GM18502 (cell line): ENCODE measurements at regions not wholly inside any gene's neighbourhood (a gene's known extent, or its start where the extent isn't known, plus 50 kb on each side); places are given as distances from the start of the nearest gene placed in this dataset.
"Not testable (repeated sequence)": the region's sequence is repeated elsewhere in the genome, so short reads cannot be mapped to it uniquely, and the experiment has no call there.

ENCODE experiments used
- ATAC-seq: cut with Tn5 transposase; IDR thresholded peaks from one replicate; pipeline ENCODE4 v1.9.1; 2021; ENCODE audit warnings: mild to moderate bottlenecking; ENCODE audit not compliant: unreplicated experiment, poor library complexity

DNA sequence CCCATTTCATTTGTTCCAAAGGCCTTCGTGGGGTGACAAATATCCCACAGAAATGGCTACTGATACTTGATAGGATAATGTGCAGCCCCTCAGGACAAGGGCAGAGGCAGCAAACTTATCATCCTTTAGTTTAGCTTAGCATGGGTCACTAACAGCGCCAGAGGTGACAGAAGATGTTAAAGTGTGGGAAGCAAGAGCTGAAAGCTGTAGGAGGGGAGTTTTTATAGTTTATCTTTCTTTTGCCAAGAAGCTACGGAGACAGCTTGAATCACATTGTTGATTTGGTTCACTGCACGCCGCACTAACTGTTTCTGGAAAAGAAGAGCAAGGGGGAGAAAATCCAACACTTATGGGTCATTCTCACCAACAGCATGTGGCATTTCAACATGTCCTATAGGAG is 773.9 kb upstream of the MMS22L start:
- no peak for ATAC-seq

DNA sequence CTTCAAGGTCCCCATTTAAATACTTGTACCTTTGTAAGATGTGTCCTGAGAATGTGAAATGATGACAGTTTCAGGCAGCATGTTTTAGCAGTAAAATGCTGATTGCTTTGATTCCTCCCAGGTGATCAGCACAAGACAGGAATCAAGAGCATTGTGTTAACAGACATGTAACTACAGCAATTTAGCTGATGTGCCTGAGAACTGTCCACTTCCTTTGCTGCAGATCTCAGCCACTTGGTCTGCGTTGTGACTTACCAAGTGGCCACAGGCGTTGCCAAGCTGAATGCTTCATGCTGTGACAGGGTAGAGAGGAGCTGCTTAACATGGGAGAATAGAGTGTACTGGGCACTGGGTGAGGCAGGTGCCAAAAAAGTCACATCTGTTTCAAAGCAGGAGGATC is 767.0 kb upstream of the POU3F2 start:
- ATAC-seq: no peak

DNA sequence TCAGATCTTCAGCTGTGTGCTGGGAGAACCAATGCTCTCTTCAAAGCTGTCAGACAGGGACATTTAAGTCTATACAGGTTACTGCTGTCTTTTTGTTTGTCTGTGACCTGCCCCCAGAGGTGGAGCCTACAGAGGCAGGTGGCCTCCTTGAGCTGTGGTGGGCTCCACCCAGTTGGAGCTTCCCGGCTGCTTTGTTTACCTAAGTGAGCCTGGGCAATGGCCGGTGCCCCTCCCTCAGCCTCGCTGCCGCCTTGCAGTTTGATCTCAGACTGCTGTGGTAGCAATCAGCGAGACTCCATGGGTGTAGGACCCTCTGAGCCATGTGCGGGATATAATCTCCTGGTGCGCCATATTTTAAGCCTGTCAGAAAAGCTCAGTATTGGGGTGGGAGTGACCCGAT is 745.8 kb upstream of the POU3F2 start:
- ATAC-seq: not testable (repeated sequence)

DNA sequence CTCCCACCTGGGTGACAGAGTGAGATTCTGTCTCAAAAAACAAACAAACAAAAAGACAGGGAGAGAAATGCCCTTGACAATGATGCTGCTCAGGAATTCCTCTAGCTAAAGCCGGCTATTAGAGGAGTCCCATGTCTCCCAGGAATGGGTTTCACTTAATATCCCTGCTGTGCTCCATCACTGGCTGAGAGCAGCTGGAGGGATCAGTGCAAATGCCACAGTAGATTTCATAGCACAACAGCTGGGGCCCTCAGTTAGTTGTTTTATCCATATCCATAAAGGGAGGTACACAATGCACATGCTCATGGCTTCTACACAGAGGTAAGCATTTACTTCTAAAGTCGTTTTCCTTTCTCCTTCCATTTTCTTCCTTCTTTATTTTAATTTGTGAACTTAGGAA is 742.0 kb upstream of the POU3F2 start:
- no peak for ATAC-seq

DNA sequence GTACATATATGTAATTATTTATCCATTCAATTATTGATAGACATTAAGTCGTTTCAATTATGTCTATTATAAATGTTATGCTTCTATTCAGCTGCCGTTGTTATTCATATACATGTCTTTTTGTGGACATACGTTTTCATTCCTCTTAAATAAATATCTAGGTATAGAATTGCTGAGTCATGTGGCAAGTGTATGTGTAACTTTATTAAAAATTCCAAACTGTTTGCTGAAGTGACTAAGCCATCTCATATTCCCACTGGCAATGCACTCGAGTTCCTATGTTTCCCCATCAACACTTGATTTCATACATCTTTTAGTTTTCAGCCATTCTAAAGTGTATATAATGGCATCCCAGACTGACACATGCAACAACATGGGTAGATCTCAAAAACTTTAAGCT is 739.7 kb upstream of the POU3F2 start:
- no peak for ATAC-seq

DNA sequence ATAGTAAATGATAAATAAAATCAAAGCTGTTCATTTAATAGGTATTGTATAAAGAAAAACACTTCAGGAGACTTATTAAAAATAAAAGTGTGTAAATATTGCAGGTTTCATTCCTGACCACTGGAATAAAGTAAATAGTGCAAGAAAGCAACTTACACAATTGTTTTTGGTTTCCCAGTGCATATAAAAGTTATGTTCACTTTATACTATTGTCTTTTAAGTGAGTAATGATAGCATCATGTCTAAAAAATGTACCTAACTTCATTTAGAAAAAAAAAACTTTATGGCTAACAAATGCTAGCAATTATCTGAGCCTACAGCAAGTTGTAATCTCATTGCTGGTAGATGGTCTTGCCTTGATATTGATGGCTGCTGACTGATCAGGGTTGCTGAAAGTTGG is 726.6 kb upstream of the POU3F2 start:
- ATAC-seq: no peak

DNA sequence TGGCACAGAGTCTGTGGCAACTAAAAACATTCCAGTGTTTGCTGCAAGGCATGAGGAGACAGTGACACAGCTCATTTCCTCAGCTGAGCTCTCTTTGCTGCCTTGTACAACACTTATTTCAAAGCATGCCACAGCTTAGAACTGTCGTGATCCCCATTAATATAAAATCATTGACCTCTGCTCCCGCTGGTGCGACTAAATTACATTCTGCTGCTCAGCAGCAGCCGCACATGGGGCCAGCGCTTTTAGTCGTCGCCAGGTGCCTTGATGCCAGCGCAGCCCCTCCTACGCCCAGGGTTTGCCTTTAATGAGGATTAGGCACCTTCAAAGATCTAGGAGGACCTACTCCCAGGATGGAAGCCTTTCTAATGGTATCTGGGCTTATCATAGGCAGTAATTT is 717.9 kb upstream of the POU3F2 start:
- ATAC-seq: no peak

DNA sequence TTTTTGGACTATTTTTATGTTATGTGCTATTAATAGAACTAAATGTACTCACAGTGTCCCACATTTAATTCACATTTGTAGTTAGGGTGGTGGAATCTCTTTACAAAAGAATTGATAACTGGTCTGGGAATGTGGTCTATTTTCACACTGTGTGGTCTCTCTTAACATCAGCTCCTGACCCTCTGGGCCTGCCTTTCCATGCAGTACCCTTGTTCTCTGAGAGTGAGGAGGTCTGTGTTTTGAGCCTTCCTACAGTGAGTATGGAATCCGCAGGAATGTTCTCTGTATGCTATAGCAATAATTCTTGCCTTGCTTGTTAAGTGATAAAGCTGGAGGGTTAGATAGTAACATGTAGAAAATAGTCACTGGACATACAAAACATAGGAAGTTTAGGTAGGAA is 717.3 kb upstream of the POU3F2 start:
- no peak for ATAC-seq

DNA sequence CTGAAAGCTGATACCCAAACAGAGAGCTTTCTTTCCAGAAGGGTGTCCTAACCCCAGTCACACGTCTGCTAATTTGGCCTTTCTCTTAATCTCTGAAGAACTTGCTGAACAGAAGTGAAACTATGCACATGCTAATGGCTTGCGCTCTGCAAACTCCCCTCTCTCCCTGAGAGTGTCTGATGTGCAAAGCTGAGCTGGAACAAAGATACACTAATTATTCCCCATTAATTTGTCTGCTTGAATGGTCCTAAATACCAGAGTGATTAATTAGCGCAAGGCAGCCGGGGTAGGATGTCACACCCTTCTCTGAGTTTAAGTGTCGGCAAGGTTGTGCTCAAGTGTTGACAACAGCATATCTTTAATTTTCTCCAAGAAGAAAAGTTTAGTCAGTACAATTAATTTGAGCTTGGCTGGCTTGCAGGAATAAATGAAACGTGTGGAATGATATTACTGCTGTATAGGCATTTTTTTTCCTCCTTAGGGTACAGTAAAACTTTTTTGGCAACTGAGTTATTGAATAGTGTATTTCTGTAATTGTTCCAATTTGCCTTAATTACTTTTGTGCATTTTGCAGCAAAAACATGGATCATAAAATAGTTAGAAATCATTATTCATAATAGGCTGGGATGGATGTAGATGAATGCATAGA is 715.9 kb upstream of the POU3F2 start:
- ATAC-seq: no peak

DNA sequence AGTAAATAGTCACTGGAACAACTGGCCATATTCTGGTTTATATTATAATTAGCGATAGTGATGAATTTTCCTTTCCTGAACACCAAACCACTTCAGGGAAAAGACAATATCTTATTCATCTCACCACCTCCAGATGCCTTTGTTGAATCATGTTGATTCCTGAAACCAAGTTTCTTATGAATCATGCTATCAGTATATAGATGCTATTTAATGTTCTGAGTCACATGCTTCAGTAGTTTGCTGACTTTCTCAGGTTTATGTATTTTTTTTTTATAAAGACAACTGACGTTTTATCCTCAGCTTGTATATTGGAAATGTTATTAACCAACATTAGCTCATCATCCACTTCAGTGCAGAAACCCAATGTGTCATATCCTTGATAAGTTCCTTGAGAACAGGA is 710.2 kb upstream of the POU3F2 start:
- ATAC-seq: no peak

DNA sequence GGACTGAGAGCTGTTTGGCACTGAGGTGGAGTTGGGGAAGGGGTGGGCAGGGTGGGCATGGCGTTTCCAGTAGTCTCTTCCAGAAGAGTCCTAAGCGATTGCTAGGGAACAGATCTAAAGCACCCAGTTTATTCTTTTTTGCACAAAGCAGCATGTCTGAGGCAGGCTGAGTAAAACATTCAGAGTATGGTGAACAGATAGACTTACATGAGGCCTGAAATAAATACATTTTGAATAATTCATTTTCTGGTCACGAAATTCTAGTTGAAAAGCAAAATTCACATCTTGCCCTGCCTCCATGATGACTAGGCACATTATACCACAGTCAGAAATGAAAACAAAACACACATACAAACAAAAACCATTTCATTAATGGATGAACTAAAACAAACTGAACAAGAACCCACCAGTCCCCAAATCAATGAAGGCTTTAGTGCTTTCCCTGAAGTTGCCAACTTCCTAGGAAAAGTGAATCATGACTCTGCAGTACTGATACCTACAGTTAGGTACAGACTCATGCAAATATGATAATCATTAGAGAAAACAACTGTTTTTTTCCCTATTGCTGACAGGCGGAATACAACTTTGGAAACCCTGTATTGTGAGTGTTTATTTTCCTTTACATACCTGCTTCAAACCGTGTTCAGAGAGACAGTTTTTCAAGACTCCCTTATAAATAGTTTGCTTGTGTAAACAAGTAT is 702.9 kb upstream of the POU3F2 start:
- no peak for ATAC-seq

DNA sequence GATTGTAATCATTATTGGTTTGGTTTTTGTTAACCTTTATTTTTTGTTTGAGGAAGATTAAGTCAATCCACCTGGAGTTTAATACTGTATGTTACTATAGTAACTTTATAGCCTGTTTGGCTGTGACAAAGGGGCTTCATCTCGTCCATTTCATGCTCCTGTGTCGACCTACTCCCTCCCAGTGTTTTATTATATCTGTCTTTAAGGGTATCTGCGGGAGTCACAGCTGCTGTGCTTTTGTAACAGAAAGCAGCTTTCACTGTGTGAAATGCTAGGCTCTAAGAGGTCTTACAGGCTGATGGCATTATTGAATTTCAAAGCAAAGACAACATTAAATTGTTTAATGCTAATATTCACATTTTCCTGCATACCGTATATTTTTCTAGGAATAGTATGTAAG is 698.0 kb upstream of the POU3F2 start:
- no peak for ATAC-seq

DNA sequence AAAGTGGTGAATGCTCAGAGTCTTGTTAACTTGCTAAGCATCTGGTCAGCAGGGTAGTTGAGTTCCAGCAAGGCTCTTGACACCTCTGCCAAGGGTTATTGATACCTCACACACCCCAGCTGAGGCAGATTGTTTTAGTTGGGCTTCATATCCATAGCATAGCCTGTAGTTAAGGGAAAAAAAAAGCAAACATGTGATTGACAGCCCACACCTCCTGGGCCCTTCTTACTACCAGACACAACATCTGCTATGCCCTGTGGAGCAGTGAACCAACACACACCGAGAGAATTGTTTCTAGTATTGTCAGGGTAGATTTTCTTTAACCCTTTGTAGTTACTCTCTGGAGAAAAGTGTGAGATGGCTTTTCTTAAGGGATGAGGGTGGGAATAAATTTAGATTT is 697.0 kb upstream of the POU3F2 start:
- no peak for ATAC-seq

DNA sequence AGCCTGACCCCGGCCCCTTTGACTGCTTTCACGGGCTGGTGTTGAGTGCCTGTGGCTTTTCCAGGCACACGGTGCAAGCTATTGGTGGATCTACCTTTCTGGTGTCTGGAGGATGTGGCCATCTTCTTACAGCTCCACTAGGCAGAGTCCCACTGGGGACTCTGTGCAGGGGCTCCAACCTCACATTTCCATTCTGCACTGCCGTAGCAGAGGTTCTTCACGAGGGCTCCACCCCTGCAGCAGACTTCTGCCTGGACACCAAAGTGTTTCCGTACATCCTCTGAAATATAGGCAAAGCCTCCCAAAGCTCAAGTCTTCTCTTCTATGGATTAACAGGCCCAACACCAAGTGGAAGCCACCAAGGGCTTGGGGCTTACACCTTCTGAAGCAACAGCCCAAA is 691.5 kb upstream of the POU3F2 start:
- no peak for ATAC-seq

DNA sequence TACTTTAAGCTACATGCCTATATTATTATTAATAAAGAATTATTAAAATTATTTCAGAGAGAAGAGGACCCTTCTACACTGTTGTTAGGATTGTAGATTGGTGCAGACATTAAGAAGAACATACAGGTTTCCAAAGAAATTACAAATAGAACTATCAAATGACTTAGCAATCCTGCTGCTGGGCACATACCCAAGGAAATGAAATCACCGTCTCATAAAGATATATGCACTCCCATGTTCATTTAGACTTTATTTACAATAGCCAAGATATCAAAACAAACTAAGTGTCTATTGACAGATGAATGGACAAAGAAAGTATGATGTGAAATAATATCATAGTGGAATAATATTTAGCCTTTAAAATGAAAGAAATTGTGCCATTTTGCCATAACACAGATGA is 687.7 kb upstream of the POU3F2 start:
- ATAC-seq: no peak

DNA sequence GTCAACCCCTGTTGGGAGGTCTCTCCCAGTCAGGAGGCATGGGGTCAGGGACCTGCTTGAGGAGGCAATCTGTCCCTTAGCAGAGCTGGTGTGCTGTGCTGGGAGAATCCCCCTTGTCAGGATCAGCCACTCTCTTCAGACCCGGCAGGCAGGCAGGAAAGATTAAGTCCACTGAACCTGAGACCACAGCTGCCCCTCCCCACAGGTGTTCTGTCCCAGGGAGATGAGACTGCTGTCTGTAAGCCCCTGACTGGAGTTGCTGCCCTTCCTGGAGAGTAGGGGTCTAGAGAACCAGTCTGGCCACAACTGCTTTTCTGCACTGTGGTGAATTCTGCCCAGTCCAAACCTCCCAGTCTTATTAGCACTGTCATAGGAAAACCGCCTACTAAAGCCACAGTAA is 677.8 kb upstream of the POU3F2 start:
- ATAC-seq: no peak

DNA sequence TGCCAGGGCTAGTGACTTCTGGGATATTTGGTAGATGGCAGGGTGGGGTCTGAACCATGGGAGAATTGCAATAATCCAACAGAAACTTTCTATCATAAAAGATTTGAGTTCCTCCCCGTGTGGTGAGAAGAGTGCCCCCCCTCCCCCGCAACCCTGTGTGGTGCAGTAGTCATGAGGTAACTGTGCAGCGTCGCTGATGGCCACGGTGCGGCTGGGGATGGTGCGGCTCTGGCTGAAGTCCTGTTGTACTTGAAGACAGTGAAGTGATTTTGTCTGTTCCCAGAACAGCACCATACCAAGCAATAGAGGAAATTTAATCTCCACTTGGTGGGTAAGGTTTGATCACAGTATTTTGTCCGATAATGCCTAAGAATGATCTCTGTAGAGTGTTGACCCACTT is 654.8 kb upstream of the POU3F2 start:
- no peak for ATAC-seq

DNA sequence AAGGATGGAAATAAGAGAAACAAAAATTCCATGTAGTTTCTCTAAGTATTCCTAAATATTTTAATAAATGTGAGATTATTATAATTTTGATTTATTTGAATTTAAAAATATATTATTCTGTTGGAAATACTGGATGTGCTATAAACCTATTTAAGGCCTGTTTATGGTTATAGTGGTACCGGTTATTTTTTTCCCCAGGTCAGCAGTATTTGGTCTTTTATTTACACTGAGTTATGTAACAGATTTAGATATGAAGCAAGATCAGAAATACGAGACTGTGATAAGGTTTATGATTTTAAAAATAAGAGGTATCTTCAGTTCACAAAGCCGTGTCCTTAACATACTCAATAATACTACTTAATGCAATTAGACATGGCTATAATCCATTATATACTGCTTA is 634.3 kb upstream of the POU3F2 start:
- no peak for ATAC-seq

DNA sequence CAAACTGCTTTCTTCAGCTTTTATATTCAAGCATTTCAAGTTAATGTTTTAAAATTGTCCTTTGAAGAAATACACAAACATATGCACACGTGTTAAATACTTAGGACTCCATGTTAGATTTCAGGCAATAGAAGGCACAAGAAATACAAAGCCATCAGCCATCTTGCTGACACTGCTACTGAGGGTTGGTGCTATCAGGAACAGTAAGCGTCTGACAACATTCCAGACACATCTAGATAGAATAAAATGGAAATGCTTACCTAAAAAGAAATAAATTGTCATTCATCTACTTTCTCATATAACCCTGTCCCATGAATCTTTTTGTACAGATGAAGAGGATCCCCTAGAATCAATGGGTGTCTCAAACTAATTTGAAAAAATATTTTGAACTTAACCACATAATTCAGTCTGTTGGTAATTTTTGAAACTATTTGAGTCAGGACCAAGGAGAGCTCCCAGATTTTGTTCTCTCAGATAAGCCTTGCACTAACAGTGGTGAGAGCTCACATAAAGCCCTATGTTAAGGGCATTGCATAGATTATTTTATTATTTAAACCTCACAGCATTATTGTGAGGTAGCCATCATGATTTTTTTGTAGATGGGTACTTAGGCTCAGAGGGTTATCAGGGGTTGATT is 631.1 kb upstream of the POU3F2 start:
- no peak for ATAC-seq

DNA sequence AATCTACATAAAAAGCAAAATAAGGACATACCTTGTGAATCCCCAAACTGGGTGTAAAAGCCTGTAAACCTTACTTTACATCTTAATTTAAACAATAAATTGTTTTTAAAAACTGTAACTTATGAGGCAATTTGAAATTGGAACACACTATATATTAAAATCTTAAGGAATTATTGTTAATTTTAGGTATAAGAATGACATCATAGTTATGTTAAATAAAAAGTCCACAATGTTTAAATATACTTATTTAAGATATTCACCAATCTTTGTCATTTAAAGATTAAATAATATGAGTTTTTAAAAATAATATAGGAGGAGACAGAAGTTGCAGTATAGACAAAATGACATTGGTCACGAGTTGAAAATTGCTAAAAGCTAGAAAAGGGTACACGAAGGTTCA is 621.9 kb upstream of the POU3F2 start:
- ATAC-seq: no peak

DNA sequence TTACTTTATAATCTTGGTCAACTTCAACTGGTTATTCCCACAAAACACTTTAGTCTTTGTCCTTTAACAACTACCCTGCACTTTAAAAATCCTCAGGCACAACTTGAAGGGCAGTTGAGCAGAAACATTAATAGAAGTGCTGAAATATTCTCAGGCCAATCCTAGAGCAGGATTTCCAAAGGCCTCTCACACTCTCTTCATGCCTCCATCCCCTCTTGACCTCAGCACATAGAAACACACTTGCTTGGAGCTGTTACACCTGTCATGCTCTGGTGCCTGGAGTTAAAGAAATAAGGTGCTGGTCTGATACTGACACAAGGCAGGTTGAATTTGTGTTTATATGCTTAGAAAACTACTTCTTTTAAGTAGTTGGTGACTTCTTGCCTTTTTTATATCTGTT is 618.8 kb upstream of the POU3F2 start:
- ATAC-seq: no peak

DNA sequence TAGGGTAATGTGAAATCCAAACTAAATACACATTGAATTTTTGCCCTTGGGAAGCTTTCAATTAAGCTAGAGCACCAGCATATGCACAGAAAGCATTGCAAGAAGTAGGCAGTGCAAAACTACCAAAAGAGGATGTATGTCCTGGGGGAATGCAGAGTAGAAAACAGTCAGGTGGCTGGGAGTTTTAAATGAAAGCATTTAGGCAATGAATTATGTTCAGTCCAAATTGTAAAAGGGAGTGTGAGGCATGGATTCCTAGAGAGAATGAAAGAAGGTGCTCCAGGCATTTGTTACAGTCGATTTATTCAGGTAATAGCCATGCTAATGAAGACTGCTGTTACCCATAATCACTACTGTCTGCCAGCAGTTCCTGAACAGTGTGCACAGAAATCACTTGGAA is 604.1 kb upstream of the POU3F2 start:
- ATAC-seq: no peak
